HCT116 (cell line): ENCODE measurements at regions not wholly inside any gene's neighbourhood (a gene's known extent, or its start where the extent isn't known, plus 50 kb on each side); places are given as distances from the start of the nearest gene placed in this dataset.

Experiments
- ATAC-seq: fragments of 200-7000 bp; cut with Tn5 transposase; 2 replicates; pipeline ENCODE4 v1.9.1; 2020; ENCODE audit warnings: mild to moderate bottlenecking, moderate library complexity
- BruUV-seq: library from RNA; stranded (reverse); fragments of 400-500 nt; replicated peaks from 2 replicates; lab custom pipeline; 2021; lab: Mats Ljungman, UMichigan
- CTCF ChIA-PET: fragments of 300-600 bp; sonication (Branson Sonifier 250); formaldehyde crosslinking; loops from one replicate; lab custom pipeline; 2021; ENCODE audit warnings: antibody characterized with exemption; lab: Charles Lee
- POLR2A ChIA-PET: fragments of 300-600, 350-600 bp; sonication (Branson Sonifier 250); formaldehyde crosslinking; loops from one replicate; lab custom pipeline; 2021; ENCODE audit warnings: antibody characterized with exemption; lab: Charles Lee
- RAD21 ChIA-PET, 2 experiments: fragments of 300-600 bp; sonication (Branson Sonifier 250); formaldehyde crosslinking; loops; one replicate each; lab custom pipeline; 2023; ENCODE audit warnings: low total read pairs in 2 of 2; ENCODE audit not compliant: uncharacterized antibody in 2 of 2, unreplicated experiment in 2 of 2, low non-redundant PET in 1 of 2; lab: Charles Lee
- DNase-seq: peaks from one replicate; pipeline ENCODE4 v3.0.0-alpha.2; 2010; ENCODE audit warnings: low read depth, low spot score
- H2AFZ ChIP-seq: fragments of 200-600 bp; shearing (Covaris generic), sonication (generic); 2 replicates; pipeline ENCODE4 v1.6.1; 2017; ENCODE audit warnings: low read depth, mixed run types, mixed read lengths, antibody characterized with exemption, low read length; ENCODE audit not compliant: poor library complexity, severe bottlenecking
- H3K27ac ChIP-seq: 2 replicates; pipeline ENCODE4 v1.5.1; 2012; ENCODE audit warnings: low read depth, low read length
- H3K27me3 ChIP-seq: fragments of 200-600 bp; sonication (generic); 2 replicates; pipeline ENCODE4 v1.6.1; 2016; ENCODE audit warnings: mixed run types, low read length, mixed read lengths; ENCODE audit not compliant: insufficient read depth
- H3K36me3 ChIP-seq, 2 experiments: fragments of 200-500 bp in 1 of 2; fragments of 200-600 bp in 1 of 2; sonication (Bioruptor generic) in 1 of 2; sonication (generic) in 1 of 2; 2 replicates each; pipeline versions ENCODE4 v1.5.1 to v1.6.1; 2014 to 2016; ENCODE audit warnings: low read length in 2 of 2, inconsistent platforms in 1 of 2, mixed read lengths in 1 of 2, mixed run types in 1 of 2; ENCODE audit not compliant: insufficient read depth in 2 of 2, control insufficient read depth in 1 of 2
- H3K4me1 ChIP-seq, 2 experiments: fragments of 200-600 bp in 1 of 2; sonication (generic) in 1 of 2; 2 replicates each; pipeline versions ENCODE4 v1.5.1 to v1.6.1; 2012 to 2017; ENCODE audit warnings: low read length in 2 of 2, inconsistent platforms in 1 of 2, mild to moderate bottlenecking in 1 of 2, mixed read lengths in 1 of 2, mixed run types in 1 of 2, moderate library complexity in 1 of 2; ENCODE audit not compliant: insufficient read depth in 2 of 2, control insufficient read depth in 1 of 2
- H3K4me2 ChIP-seq: fragments of 200-600 bp; sonication (generic); 2 replicates; pipeline ENCODE4 v1.6.1; 2017; ENCODE audit warnings: mixed run types, low read length, mixed read lengths
- H3K4me3 ChIP-seq, 2 experiments: fragments of 200-600 bp in 1 of 2; sonication (generic) in 1 of 2; replicated peaks in 1 of 2; 2 replicates each; pipeline ENCODE4 v1.5.1; 2011 to 2016; ENCODE audit warnings: low read length in 2 of 2, control low read depth in 1 of 2, low read depth in 1 of 2, mild to moderate bottlenecking in 1 of 2, mixed read lengths in 1 of 2, mixed run types in 1 of 2
- H3K79me2 ChIP-seq: fragments of 200-600 bp; sonication (generic); 2 replicates; pipeline ENCODE4 v1.6.1; 2017; ENCODE audit warnings: mild to moderate bottlenecking, mixed run types, low read length, moderate library complexity, mixed read lengths; ENCODE audit not compliant: insufficient read depth
- H3K9ac ChIP-seq: fragments of 200-600 bp; sonication (generic); 2 replicates; pipeline ENCODE4 v1.6.1; 2016; ENCODE audit warnings: low read length, mixed read lengths
- H3K9me2 ChIP-seq: fragments of 200-600 bp; sonication (generic), shearing (Covaris generic); 2 replicates; pipeline ENCODE4 v1.6.1; 2017; ENCODE audit warnings: mixed run types, mild to moderate bottlenecking, moderate library complexity; ENCODE audit not compliant: insufficient read depth
- H3K9me3 ChIP-seq, 2 experiments: fragments of 200-500 bp in 1 of 2; fragments of 200-600 bp in 1 of 2; sonication (Bioruptor generic) in 1 of 2; sonication (generic) in 1 of 2; 2 replicates each; pipeline ENCODE4 v1.6.1; 2014 to 2017; ENCODE audit warnings: low read length in 2 of 2, mixed read lengths in 2 of 2, inconsistent platforms in 1 of 2, low read depth in 1 of 2, mild to moderate bottlenecking in 1 of 2, mixed run types in 1 of 2, moderate library complexity in 1 of 2; ENCODE audit not compliant: control insufficient read depth in 1 of 2, insufficient read depth in 1 of 2
- H4K20me1 ChIP-seq: fragments of 200-600 bp; sonication (generic), shearing (Covaris generic); 2 replicates; pipeline ENCODE4 v1.6.1; 2017; ENCODE audit warnings: mixed run types, mild to moderate bottlenecking, moderate library complexity; ENCODE audit not compliant: insufficient read depth
- CBX3 ChIP-seq: IDR thresholded peaks from 2 replicates; pipeline ENCODE4 v1.6.1; 2012; ENCODE audit warnings: low read depth
- CEBPB ChIP-seq: IDR thresholded peaks from 2 replicates; pipeline ENCODE4 v1.6.1; 2012; ENCODE audit warnings: low read depth
- EGR1 ChIP-seq: IDR thresholded peaks from 2 replicates; pipeline ENCODE4 v1.6.1; 2012; ENCODE audit warnings: low read depth
- ELF1 ChIP-seq: IDR thresholded peaks from 2 replicates; pipeline ENCODE4 v1.6.1; 2012; ENCODE audit warnings: low read depth, borderline replicate concordance
- EZH2 ChIP-seq: fragments of 200-600 bp; sonication (generic); IDR thresholded peaks from 2 replicates; pipeline ENCODE4 v1.6.1; 2017; ENCODE audit warnings: antibody characterized with exemption, mixed run types
- EZH2phosphoT487 ChIP-seq: fragments of 200-600 bp; IDR thresholded peaks from 2 replicates; pipeline ENCODE4 v1.6.1; 2018; ENCODE audit warnings: antibody characterized with exemption, borderline replicate concordance
- JUND ChIP-seq: IDR thresholded peaks from 2 replicates; pipeline ENCODE4 v1.6.1; 2012
- POLR2A ChIP-seq: IDR thresholded peaks from 2 replicates; pipeline ENCODE4 v1.7.0; 2011; ENCODE audit warnings: borderline replicate concordance; ENCODE audit not compliant: insufficient read depth, insufficient read length; ENCODE audit errors: extremely low read depth
- RAD21 ChIP-seq: IDR thresholded peaks from 2 replicates; pipeline ENCODE4 v1.6.1; 2012; ENCODE audit warnings: low read depth, mild to moderate bottlenecking
- SIN3A ChIP-seq: IDR thresholded peaks from 2 replicates; pipeline ENCODE4 v1.6.1; 2012; ENCODE audit warnings: low read depth
- SP1 ChIP-seq: IDR thresholded peaks from 2 replicates; pipeline ENCODE4 v1.6.1; 2012; ENCODE audit warnings: low read depth
- SRF ChIP-seq: IDR thresholded peaks from 2 replicates; pipeline ENCODE4 v1.6.1; 2012; ENCODE audit warnings: low read depth
- TCF7L2 ChIP-seq: IDR thresholded peaks from 2 replicates; pipeline ENCODE4 v1.7.0; 2011; ENCODE audit warnings: borderline replicate concordance, inconsistent platforms; ENCODE audit not compliant: insufficient read depth, insufficient read length; ENCODE audit errors: extremely low read depth
- YY1 ChIP-seq: IDR thresholded peaks from 2 replicates; pipeline ENCODE4 v1.6.1; 2011; ENCODE audit warnings: low read length, low read depth, moderate library complexity, mild to moderate bottlenecking; ENCODE audit not compliant: insufficient replicate concordance; ENCODE audit errors: extremely low read depth
- ZFX ChIP-seq: fragments of 450-650 bp; IDR thresholded peaks from 2 replicates; pipeline ENCODE4 v1.6.1; 2017
- ZNF274 ChIP-seq: fragments of 200-500 bp; sonication (Bioruptor generic); IDR thresholded peaks from 2 replicates; pipeline ENCODE4 v1.6.1; 2014; ENCODE audit warnings: mild to moderate bottlenecking, low read depth, low read length, inconsistent platforms
- intact Hi-C: fragments of 100-400 bp; cut with micrococcal nuclease; formaldehyde crosslinking; loops from 2 replicates; pipeline ENCODE4 v1.10.0; 2022
- TF ChIP-seq, protein P1 (sequence below), 3 experiments: fragments of 200-600 bp in 1 of 3; sonication (generic) in 1 of 3; IDR thresholded peaks in 2 of 3; conservative IDR thresholded peaks in 1 of 3; 2 replicates each; pipeline ENCODE4 v1.5.1; 2012 to 2017; ENCODE audit warnings: low read depth in 2 of 3, low read length in 2 of 3, antibody characterized with exemption in 1 of 3, borderline replicate concordance in 1 of 3, control low read depth in 1 of 3, mild to moderate bottlenecking in 1 of 3, mixed read lengths in 1 of 3, mixed run types in 1 of 3, moderate library complexity in 1 of 3; ENCODE audit not compliant: insufficient read depth in 1 of 3
- TF ChIP-seq, protein P2 (sequence below): IDR thresholded peaks from 2 replicates; pipeline ENCODE4 v1.6.1; 2012

DNA sequence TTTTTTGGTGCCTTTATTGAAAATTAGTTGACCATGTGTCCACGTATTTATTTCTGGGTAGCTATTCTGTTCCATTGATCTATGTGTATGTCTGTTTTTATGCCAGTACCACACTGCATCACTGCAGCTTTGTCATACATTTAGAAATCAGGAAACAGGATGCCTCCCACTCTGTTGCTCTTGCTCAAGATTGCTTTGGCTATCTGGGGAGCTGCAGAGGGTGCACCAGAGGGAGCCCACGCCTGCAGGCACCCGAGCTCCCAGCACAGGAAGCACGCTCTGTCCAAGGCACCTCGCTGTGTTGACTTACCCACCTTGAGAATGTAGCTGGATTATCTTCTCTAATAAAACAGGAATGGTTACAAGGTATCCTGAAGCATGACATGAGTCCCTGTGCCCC is 301.7 kb downstream of the TCERG1L start:
- Histone ChIP-seq H3K9ac (no peak overlapping the region), H3K4me1 (no peaks in the 10 kb centered on the region), H3K4me2 (no peak overlapping the region), H3K9me2 (no peaks in the 10 kb centered on the region), H3K79me2 (no peaks in the 10 kb centered on the region), H3K36me3 (no peaks in the 10 kb centered on the region), H3K27me3 (no peaks in the 10 kb centered on the region), H4K20me1 (no peaks in the 10 kb centered on the region), H2AFZ (no peak overlapping the region), H3K9me3 (no peaks in the 10 kb centered on the region), H3K4me3 (no peak overlapping the region), H3K27ac (no peak overlapping the region)
- no peak for TF ChIP-seq SP1
- TF ChIP-seq ZFX: no peak
- no peak for TF ChIP-seq EZH2phosphoT487
- no peak for TF ChIP-seq RAD21
- TF ChIP-seq ZNF274: no peak
- no TSS peak for BruUV-seq
- ChIA-PET POLR2A (no interaction called here), RAD21 (no interaction called here), CTCF (no interaction called here)
- intact Hi-C loops: no loop called here
- ATAC-seq (no peak), DNase-seq (no peak)

DNA sequence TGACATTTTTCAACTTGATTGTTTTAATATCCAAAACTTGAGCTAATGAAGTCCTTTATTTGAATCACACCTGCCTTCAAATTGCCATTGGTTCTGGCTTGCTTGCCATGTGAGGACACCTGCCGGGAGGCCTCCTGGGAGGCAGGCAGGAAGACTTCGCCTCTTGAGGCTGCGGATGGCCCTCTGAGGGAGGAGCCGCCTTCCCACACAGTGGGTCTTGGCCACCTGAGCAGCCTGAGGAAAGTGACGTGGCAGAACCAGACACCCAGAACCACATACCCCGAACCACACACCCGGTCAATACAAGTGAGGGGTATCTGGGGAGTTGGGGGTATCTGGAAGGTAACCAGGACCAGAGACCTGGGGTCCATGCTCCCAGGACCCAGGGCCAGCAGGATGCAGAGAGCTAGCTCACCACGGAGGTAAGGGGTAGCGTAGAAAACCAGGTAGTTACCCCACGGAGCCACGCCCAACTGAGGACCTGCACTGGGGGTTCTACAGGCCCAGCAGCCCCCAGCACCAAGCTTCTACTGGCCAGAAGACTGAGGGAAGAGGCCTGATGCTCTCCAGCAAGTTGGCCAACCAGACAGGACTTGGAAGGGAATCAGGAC is 300.5 kb downstream of the TCERG1L start:
- no peak overlapping the region for H2AFZ ChIP-seq
- H3K4me1 ChIP-seq: no peaks in the 10 kb centered on the region
- H3K4me3 ChIP-seq: no peak overlapping the region
- H4K20me1 ChIP-seq: no peaks in the 10 kb centered on the region
- H3K36me3 ChIP-seq: no peaks in the 10 kb centered on the region
- intact Hi-C loops: no loop called here
- no peak overlapping the region for H3K27ac ChIP-seq
- ChIA-PET POLR2A (no interaction called here), RAD21 (no interaction called here), CTCF (no interaction called here)
- no peak for ATAC-seq
- no peak overlapping the region for H3K4me2 ChIP-seq
- H3K9me2 ChIP-seq: no peaks in the 10 kb centered on the region
- DNase-seq: no peak
- no peaks in the 10 kb centered on the region for H3K9me3 ChIP-seq
- H3K79me2 ChIP-seq: no peaks in the 10 kb centered on the region
- BruUV-seq: no TSS peak
- no peak overlapping the region for H3K9ac ChIP-seq
- no peaks in the 10 kb centered on the region for H3K27me3 ChIP-seq
- TF ChIP-seq SP1 (no peak), RAD21 (no peak), ZNF274 (no peak), SIN3A (no peak), POLR2A (no peak), ELF1 (no peak), EZH2phosphoT487 (no peak), SRF (no peak), EGR1 (no peak), JUND (no peak), YY1 (no peak), CEBPB (no peak), EZH2 (no peak), CBX3 (no peak), TCF7L2 (no peak)
- TF ChIP-seq, protein P1, sequence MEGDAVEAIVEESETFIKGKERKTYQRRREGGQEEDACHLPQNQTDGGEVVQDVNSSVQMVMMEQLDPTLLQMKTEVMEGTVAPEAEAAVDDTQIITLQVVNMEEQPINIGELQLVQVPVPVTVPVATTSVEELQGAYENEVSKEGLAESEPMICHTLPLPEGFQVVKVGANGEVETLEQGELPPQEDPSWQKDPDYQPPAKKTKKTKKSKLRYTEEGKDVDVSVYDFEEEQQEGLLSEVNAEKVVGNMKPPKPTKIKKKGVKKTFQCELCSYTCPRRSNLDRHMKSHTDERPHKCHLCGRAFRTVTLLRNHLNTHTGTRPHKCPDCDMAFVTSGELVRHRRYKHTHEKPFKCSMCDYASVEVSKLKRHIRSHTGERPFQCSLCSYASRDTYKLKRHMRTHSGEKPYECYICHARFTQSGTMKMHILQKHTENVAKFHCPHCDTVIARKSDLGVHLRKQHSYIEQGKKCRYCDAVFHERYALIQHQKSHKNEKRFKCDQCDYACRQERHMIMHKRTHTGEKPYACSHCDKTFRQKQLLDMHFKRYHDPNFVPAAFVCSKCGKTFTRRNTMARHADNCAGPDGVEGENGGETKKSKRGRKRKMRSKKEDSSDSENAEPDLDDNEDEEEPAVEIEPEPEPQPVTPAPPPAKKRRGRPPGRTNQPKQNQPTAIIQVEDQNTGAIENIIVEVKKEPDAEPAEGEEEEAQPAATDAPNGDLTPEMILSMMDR (IDR thresholded peaks at IDR 0.05 in 2 of 3, conservative IDR thresholded peaks at IDR 0.05 in 1 of 3; ENCODE audit: borderline replicate concordance in 1 of 3, insufficient read depth in 1 of 3, low read depth in 2 of 3, low read length in 2 of 3): no peak
- TF ChIP-seq, protein P2, sequence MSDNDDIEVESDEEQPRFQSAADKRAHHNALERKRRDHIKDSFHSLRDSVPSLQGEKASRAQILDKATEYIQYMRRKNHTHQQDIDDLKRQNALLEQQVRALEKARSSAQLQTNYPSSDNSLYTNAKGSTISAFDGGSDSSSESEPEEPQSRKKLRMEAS: no peak
